A549 (cell line): ENCODE measurements at regions not wholly inside any gene's neighbourhood (a gene's known extent, or its start where the extent isn't known, plus 50 kb on each side); places are given as distances from the start of the nearest gene placed in this dataset.

ENCODE experiments used
- HOXB13 ChIP-seq: fragments of 250-450 bp; sonication (Bioruptor Pico); IDR thresholded peaks from 2 replicates; pipeline ENCODE4 v1.5.0; 2020; ENCODE audit warnings: low read depth, mild to moderate bottlenecking, moderate library complexity
- KDM1A ChIP-seq: fragments of 200-600 bp; sonication (generic); IDR thresholded peaks from 2 replicates; pipeline ENCODE4 v1.6.1; 2016; ENCODE audit warnings: low read depth, mild to moderate bottlenecking
- POLR2A ChIP-seq: IDR thresholded peaks from 2 replicates; pipeline ENCODE4 v1.6.1; 2012; ENCODE audit warnings: mild to moderate bottlenecking, low read length
- REST ChIP-seq: fragments of 200-600 bp; sonication (generic); IDR thresholded peaks from 2 replicates; pipeline ENCODE4 v1.6.1; 2016; ENCODE audit warnings: antibody characterized with exemption, mild to moderate bottlenecking, moderate library complexity
- SREBF2 ChIP-seq: fragments of 450-650 bp; IDR thresholded peaks from 2 replicates; pipeline ENCODE4 v1.6.1; 2014; ENCODE audit warnings: mild to moderate bottlenecking, moderate library complexity
- USF2 ChIP-seq: fragments of 450-650 bp; IDR thresholded peaks from 2 replicates; pipeline ENCODE4 v1.6.1; 2014; ENCODE audit warnings: antibody characterized with exemption

GRCh38 chrX:38985375-38985774 is 184.1 kb downstream of the MID1IP1 start:
- no peak for TF ChIP-seq REST
- no peak for TF ChIP-seq HOXB13
- TF ChIP-seq USF2: no peak
- TF ChIP-seq SREBF2: no peak
- TF ChIP-seq KDM1A: no peak
- no peak for TF ChIP-seq POLR2A
